ENCODE measurements at regions not wholly inside any gene's neighbourhood (a gene's known extent, or its start where the extent isn't known, plus 50 kb on each side); places are given as distances from the start of the nearest gene placed in this dataset.

- H3K27ac ChIP-seq: no peak overlapping the region
- TF ChIP-seq ZFX (IDR thresholded peaks at IDR 0.05; ENCODE audit: borderline replicate concordance) (no peak), CTCF (IDR thresholded peaks at IDR 0.05) (no peak)
Observed at GRCh38 chr4:110735686-110736085, 112.8 kb upstream of the PITX2 start.

- no peak for TF ChIP-seq ZFX (IDR thresholded peaks at IDR 0.05; ENCODE audit: borderline replicate concordance)
- TF ChIP-seq CTCF (IDR thresholded peaks at IDR 0.05): no peak
- no peak overlapping the region for H3K27ac ChIP-seq
Observed at GRCh38 chr4:110737931-110738330, 115.1 kb upstream of the PITX2 start.

GRCh38 chr4:110742143-110742542 lies 119.3 kb upstream of the PITX2 start:
- TF ChIP-seq CTCF (IDR thresholded peaks at IDR 0.05) (no peak), ZFX (IDR thresholded peaks at IDR 0.05; ENCODE audit: borderline replicate concordance) (no peak)

GRCh38 chr4:110748071-110748470 lies 125.2 kb upstream of the PITX2 start:
- TF ChIP-seq CTCF (IDR thresholded peaks at IDR 0.05) (no peak), ZFX (IDR thresholded peaks at IDR 0.05; ENCODE audit: borderline replicate concordance) (no peak)
- no peak overlapping the region for H3K27ac ChIP-seq

More at GRCh38 chr4:110742143-110742542, 119.3 kb upstream of the PITX2 start:
- no peak overlapping the region for H3K27ac ChIP-seq

GRCh38 chr4:110751183-110751582 lies 128.3 kb upstream of the PITX2 start:
- TF ChIP-seq CTCF (IDR thresholded peaks at IDR 0.05) (no peak), ZFX (IDR thresholded peaks at IDR 0.05; ENCODE audit: borderline replicate concordance) (no peak)
- no peak overlapping the region for H3K27ac ChIP-seq

GRCh38 chr4:110751986-110752385 lies 129.1 kb upstream of the PITX2 start:
- no peak for TF ChIP-seq CTCF (IDR thresholded peaks at IDR 0.05)
- TF ChIP-seq ZFX (IDR thresholded peaks at IDR 0.05; ENCODE audit: borderline replicate concordance): no peak
- H3K27ac ChIP-seq: no peak overlapping the region

GRCh38 chr4:110753466-110753865 lies 130.6 kb upstream of the PITX2 start:
- H3K27ac ChIP-seq: no peak overlapping the region
- TF ChIP-seq CTCF (IDR thresholded peaks at IDR 0.05) (no peak), ZFX (IDR thresholded peaks at IDR 0.05; ENCODE audit: borderline replicate concordance) (no peak)
